D721Med (cell line): ENCODE measurements at regions not wholly inside any gene's neighbourhood (a gene's known extent, or its start where the extent isn't known, plus 50 kb on each side); places are given as distances from the start of the nearest gene placed in this dataset.

ENCODE experiments used
- DNase-seq: peaks from one replicate; pipeline ENCODE4 v3.0.0; 2011; ENCODE audit warnings: low spot score; ENCODE audit not compliant: insufficient read length
- FAIRE-seq: peaks from 2 replicates; lab custom pipeline; 2011; peaks lifted over from hg19 to GRCh38; lab: Jason Lieb, UNC
- CTCF ChIP-seq: IDR thresholded peaks from 2 replicates; pipeline ENCODE4 v1.5.1; 2012; ENCODE audit warnings: mild to moderate bottlenecking, control low read depth; ENCODE audit not compliant: insufficient read depth; ENCODE audit errors: missing control alignments

- FAIRE-seq (no peak), DNase-seq (no peak)
- TF ChIP-seq CTCF: no peak
Measured at GRCh38 chr4:92175250-92175649, 128.5 kb upstream of the GRID2 start.

GRCh38 chr4:92182006-92182735, 121.6 kb upstream of the GRID2 start:
- DNase-seq: no peak
- TF ChIP-seq CTCF: no peak
- FAIRE-seq: no peak

GRCh38 chr4:92182736-92183407, 120.9 kb upstream of the GRID2 start:
- FAIRE-seq: no peak
- TF ChIP-seq CTCF: no peak
- DNase-seq: no peak

- DNase-seq: no peak
- TF ChIP-seq CTCF: no peak
- FAIRE-seq: no peak
Measured at GRCh38 chr4:92183825-92184224, 119.9 kb upstream of the GRID2 start.

GRCh38 chr4:92184566-92184965, 119.2 kb upstream of the GRID2 start:
- DNase-seq (no peak), FAIRE-seq (no peak)
- TF ChIP-seq CTCF: no peak

GRCh38 chr4:92186239-92186638, 117.5 kb upstream of the GRID2 start:
- FAIRE-seq (no peak), DNase-seq (no peak)
- TF ChIP-seq CTCF: no peak

GRCh38 chr4:92189146-92189545, 114.6 kb upstream of the GRID2 start:
- no peak for DNase-seq
- no peak for FAIRE-seq
- no peak for TF ChIP-seq CTCF
